Adipocyte (in vitro differentiated cells): ENCODE measurements at regions not wholly inside any gene's neighbourhood (a gene's known extent, or its start where the extent isn't known, plus 50 kb on each side); places are given as distances from the start of the nearest gene placed in this dataset.
"Not testable (repeated sequence)": the region's sequence is repeated elsewhere in the genome, so short reads cannot be mapped to it uniquely, and the experiment has no call there.

Experiments used
- DNase-seq: peaks from one replicate; pipeline ENCODE4 v3.0.0-alpha.2; 2015; ENCODE audit warnings: low read depth
- H3K27me3 ChIP-seq: replicated peaks from 2 replicates; pipeline ENCODE4 v1.7.0; 2013; ENCODE audit warnings: mild to moderate bottlenecking, low read length, moderate library complexity; ENCODE audit not compliant: control insufficient read depth, insufficient read depth
- H3K36me3 ChIP-seq: 2 replicates; pipeline ENCODE4 v1.7.0; 2013; ENCODE audit warnings: low read length, mild to moderate bottlenecking, moderate library complexity; ENCODE audit not compliant: control insufficient read depth, insufficient read depth, severe bottlenecking
- H3K4me1 ChIP-seq: 2 replicates; pipeline ENCODE4 v1.7.0; 2013; ENCODE audit warnings: mild to moderate bottlenecking, low read length, moderate library complexity; ENCODE audit not compliant: control insufficient read depth, insufficient read depth
- H3K4me3 ChIP-seq: 2 replicates; pipeline ENCODE4 v1.7.0; 2013; ENCODE audit warnings: mild to moderate bottlenecking, low read length, moderate library complexity
- H3K9ac ChIP-seq: 2 replicates; pipeline ENCODE4 v1.7.0; 2013; ENCODE audit warnings: mild to moderate bottlenecking, low read length, moderate library complexity
- H3K9me3 ChIP-seq: 2 replicates; pipeline ENCODE4 v1.7.0; 2013; ENCODE audit warnings: mild to moderate bottlenecking, low read length, moderate library complexity; ENCODE audit not compliant: control insufficient read depth

DNA sequence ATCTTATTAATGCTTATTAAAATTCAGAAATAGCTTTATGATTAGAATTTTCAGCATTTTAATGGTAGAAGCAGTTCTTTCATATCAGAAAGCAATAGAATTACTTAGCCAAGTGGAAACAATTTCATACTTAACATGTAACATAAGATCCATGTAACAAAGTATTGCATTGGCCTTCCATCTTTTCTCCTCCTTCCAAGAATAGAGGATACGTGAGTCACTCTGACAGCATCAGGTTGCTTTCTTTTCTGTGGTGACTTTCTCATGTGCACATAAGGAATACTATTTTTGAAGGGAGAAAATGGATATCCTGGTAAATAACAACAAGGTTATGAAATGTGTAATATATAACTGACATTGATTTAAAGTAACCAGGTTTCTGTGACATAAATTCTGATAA is 272.2 kb downstream of the ANXA1 start:
- H3K9me3 ChIP-seq, result no peaks in the 10 kb centered on the region
- H3K4me1 ChIP-seq, result peaks cover 16% of the 10 kb centered on the region
- H3K27me3 ChIP-seq, result no peaks in the 10 kb centered on the region
- DNase-seq, result peak; percentile 4
- H3K36me3 ChIP-seq, result no peaks in the 10 kb centered on the region
- no peak overlapping the region for H3K4me3 ChIP-seq
- no peak overlapping the region for H3K9ac ChIP-seq

- Histone ChIP-seq H3K9ac (no peak overlapping the region), H3K9me3 (no peaks in the 10 kb centered on the region), H3K27me3 (no peaks in the 10 kb centered on the region), H3K4me3 (no peak overlapping the region), H3K36me3 (no peaks in the 10 kb centered on the region), H3K4me1 (peaks cover 16% of the 10 kb centered on the region)
- no peak for DNase-seq
These were observed 274.6 kb downstream of the ANXA1 start for GRCh38 chr9:73426269-73426668.

- Histone ChIP-seq H3K36me3 (no peaks in the 10 kb centered on the region), H3K4me3 (no peak overlapping the region), H3K4me1 (peaks cover 29% of the 10 kb centered on the region), H3K27me3 (no peaks in the 10 kb centered on the region), H3K9ac (no peak overlapping the region), H3K9me3 (no peaks in the 10 kb centered on the region)
- peak; percentile 1 for DNase-seq
These were observed 283.2 kb downstream of the ANXA1 start for GRCh38 chr9:73434826-73435225.

DNA sequence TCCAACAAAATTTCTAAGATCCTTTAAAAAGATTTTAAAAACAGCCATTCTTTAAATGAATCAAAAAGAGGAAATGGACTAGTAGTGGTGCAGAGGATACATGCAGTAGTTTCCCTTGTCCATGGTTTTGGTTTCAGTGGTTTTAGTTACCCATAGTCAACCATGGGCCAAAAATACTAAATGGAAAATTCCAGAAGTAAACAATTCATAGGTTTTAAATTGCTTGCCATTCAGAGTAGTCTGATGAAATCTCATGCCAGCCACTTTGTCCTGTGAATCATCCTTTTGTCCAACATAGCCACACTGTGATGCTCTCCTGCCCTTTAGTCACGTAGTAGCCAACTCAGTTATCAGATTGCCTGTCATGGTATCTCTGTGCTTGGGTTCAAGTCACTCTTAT is 286.1 kb downstream of the ANXA1 start:
- Histone ChIP-seq H3K4me3 (no peak overlapping the region), H3K4me1 (peaks cover 37% of the 10 kb centered on the region), H3K9me3 (no peaks in the 10 kb centered on the region), H3K9ac (no peak overlapping the region), H3K36me3 (no peaks in the 10 kb centered on the region), H3K27me3 (no peaks in the 10 kb centered on the region)
- DNase-seq, result peak; percentile 30

DNA sequence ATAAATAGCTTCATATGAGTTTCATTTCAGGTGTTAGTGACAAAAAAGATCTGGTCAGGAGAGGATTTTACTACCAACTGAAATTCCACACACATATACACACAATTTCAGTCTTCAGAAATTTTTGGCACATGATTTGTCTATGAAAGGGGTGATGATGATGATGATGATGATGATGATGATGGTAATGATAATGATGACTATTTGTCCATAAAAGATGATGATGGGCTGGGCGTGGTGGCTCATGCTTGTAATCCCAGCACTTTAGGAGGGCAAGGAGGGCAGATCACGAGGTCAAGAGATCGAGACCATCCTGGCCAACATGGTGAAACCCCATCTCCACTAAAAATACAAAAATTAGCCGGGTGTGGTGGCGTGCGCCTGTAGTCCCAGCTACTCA is 288.2 kb downstream of the ANXA1 start:
- H3K36me3 ChIP-seq, H3K9me3 ChIP-seq, H3K4me3 ChIP-seq, H3K27me3 ChIP-seq, H3K9ac ChIP-seq, DNase-seq: not testable (repeated sequence)
- H3K4me1 ChIP-seq, result peaks cover 35% of the 10 kb centered on the region

DNA sequence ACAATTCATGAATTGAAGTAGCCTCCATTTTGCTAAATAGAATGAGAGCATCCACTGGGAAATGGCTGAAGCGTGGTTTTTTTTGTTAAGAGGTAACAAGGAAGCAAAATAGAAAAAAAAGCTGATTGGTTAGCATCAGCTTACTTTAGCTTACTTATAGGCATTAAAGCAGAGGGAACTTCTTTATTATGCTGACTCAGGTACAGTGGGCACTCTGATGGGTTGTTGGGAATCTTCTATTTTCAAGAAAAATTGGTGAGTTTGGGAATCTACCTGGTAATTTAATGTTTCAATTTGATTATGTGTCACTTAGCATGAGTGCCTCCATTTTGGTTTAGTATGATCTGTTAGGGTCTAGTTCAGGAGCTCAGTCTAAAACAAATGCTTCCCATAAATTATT is 289.6 kb downstream of the ANXA1 start:
- Histone ChIP-seq H3K36me3 (no peaks in the 10 kb centered on the region), H3K9ac (no peak overlapping the region), H3K4me1 (peaks cover 34% of the 10 kb centered on the region), H3K27me3 (no peaks in the 10 kb centered on the region), H3K9me3 (no peaks in the 10 kb centered on the region), H3K4me3 (no peak overlapping the region)
- no peak for DNase-seq

- H3K4me3 ChIP-seq, result no peak overlapping the region
- H3K4me1 ChIP-seq, result peaks cover 34% of the 10 kb centered on the region
- H3K9ac ChIP-seq, result no peak overlapping the region
- H3K36me3 ChIP-seq, result no peaks in the 10 kb centered on the region
- DNase-seq, result peak; percentile 28
- no peaks in the 10 kb centered on the region for H3K9me3 ChIP-seq
- H3K27me3 ChIP-seq, result no peaks in the 10 kb centered on the region
These were observed 290.5 kb downstream of the ANXA1 start for GRCh38 chr9:73441890-73442818.

DNA sequence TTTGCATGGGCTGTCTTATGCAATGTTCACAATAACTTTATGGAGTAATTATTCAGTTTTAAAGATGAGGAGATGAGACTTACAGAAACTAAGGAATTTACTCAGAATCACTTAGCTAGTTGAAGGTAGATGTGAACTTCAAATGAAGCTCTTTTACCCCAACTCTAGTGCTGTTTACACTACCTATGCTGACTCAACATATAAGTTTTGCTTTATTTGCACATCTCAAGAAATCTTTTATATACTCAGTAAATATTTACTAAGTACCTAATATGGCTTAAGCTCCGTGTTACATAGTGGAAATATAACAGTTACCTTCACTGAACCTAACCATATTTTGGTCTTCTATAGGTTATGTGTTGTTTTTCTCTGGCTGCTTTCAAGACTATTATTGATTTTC is 293.2 kb downstream of the ANXA1 start:
- Histone ChIP-seq H3K9ac (no peak overlapping the region), H3K27me3 (no peaks in the 10 kb centered on the region), H3K36me3 (no peaks in the 10 kb centered on the region), H3K4me1 (peaks cover 23% of the 10 kb centered on the region), H3K9me3 (no peaks in the 10 kb centered on the region), H3K4me3 (no peak overlapping the region)
- no peak for DNase-seq

DNA sequence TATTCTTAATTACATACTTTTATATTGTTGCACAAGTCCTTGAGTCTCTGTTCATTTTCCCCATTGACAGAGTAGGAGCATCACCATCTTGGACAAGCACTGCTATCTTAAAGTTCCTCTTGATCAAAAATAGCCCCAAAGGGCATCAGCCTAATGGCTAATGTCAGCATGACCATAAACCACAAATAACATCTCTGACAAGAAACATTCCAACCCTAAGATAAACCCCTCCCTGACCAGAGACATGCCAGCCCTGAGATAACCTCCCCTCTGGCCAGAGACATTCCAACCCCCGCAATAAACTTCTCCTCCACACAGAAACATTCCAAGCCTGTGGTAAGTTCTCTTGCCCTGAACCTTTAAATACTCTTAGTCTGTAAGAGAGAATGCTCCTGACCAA is 293.7 kb downstream of the ANXA1 start:
- peaks cover 24% of the 10 kb centered on the region for H3K4me1 ChIP-seq
- not testable (repeated sequence) for H3K9me3 ChIP-seq, H3K36me3 ChIP-seq, H3K9ac ChIP-seq, H3K27me3 ChIP-seq, DNase-seq, H3K4me3 ChIP-seq

GRCh38 chr9:73446306-73446705 is 294.6 kb downstream of the ANXA1 start:
- Histone ChIP-seq H3K9me3 (no peaks in the 10 kb centered on the region), H3K36me3 (no peaks in the 10 kb centered on the region)

DNA sequence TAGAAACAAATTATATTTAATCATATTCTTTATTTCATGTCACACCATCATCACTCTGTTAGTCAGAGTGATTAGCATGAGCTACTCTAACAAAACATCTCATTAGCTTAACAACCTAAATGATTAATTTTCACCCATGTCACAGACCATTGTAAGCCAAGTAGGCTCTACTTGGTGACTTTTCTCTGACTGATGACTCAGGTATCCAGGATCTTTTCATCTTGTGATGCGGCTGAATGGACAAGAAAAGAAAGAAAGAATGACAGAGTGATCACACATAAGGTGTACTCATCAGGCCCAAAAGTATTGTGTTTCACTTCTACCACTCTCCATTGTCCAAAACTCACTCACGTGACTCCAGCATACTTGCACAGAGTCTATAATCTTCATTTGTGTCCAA is 299.3 kb downstream of the ANXA1 start:
- Histone ChIP-seq H3K4me3 (no peak overlapping the region), H3K9me3 (no peaks in the 10 kb centered on the region), H3K27me3 (no peaks in the 10 kb centered on the region), H3K4me1 (peaks cover 6% of the 10 kb centered on the region), H3K9ac (no peak overlapping the region), H3K36me3 (no peaks in the 10 kb centered on the region)
- DNase-seq, result no peak

More at GRCh38 chr9:73446306-73446705, 294.6 kb downstream of the ANXA1 start:
- Histone ChIP-seq H3K9ac (peak overlapping the region; percentile 18), H3K27me3 (no peaks in the 10 kb centered on the region), H3K4me3 (peak overlapping the region; percentile 6), H3K4me1 (peaks cover 24% of the 10 kb centered on the region)
- no peak for DNase-seq

DNA sequence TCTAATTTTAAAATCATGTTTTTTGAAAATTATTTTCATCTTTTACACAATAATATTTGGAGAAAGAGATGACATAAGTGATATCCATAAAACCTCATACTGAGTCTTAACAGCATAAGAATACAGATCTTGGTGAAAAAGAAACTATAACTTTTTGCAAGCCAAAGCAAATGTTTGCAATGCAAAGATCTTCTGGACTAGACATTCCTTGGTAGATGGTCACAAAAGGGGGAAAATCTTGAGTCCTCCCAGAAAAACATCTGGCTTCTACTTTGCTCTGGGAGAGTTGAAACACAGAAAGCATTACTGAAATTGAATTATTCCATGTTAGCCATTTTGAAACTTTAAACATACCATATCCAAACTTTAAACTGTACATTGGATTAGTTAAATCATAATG is 308.2 kb downstream of the ANXA1 start:
- Histone ChIP-seq H3K36me3 (no peaks in the 10 kb centered on the region), H3K4me1 (no peaks in the 10 kb centered on the region), H3K9me3 (no peaks in the 10 kb centered on the region), H3K9ac (no peak overlapping the region), H3K4me3 (no peak overlapping the region), H3K27me3 (no peaks in the 10 kb centered on the region)
- no peak for DNase-seq
